Activated naive CD4-positive, alpha-beta T cell treated with anti-CD3 and anti-CD28 coated beads, Interleukin-2, amount 50 U/mL, for 24 hours (primary cell): ENCODE measurements at regions not wholly inside any gene's neighbourhood (a gene's known extent, or its start where the extent isn't known, plus 50 kb on each side); places are given as distances from the start of the nearest gene placed in this dataset.
"Not testable (repeated sequence)": the region's sequence is repeated elsewhere in the genome, so short reads cannot be mapped to it uniquely, and the experiment has no call there.

ENCODE experiments used
- H3K27ac Mint-ChIP-seq: one replicate; pipeline ENCODE4 v1.8.0; 2021; ENCODE audit warnings: mild to moderate bottlenecking, mixed read lengths
- H3K27me3 Mint-ChIP-seq: one replicate; pipeline ENCODE4 v1.8.0; 2021; ENCODE audit warnings: mixed read lengths
- H3K36me3 Mint-ChIP-seq: one replicate; pipeline ENCODE4 v1.8.0; 2021; ENCODE audit warnings: mixed read lengths
- H3K4me1 Mint-ChIP-seq: one replicate; pipeline ENCODE4 v1.8.0; 2021; ENCODE audit warnings: mixed read lengths
- H3K4me3 Mint-ChIP-seq: one replicate; pipeline ENCODE4 v1.8.0; 2021; ENCODE audit warnings: mild to moderate bottlenecking, mixed read lengths
- H3K9me3 Mint-ChIP-seq: one replicate; pipeline ENCODE4 v1.8.0; 2021; ENCODE audit warnings: mixed read lengths

DNA sequence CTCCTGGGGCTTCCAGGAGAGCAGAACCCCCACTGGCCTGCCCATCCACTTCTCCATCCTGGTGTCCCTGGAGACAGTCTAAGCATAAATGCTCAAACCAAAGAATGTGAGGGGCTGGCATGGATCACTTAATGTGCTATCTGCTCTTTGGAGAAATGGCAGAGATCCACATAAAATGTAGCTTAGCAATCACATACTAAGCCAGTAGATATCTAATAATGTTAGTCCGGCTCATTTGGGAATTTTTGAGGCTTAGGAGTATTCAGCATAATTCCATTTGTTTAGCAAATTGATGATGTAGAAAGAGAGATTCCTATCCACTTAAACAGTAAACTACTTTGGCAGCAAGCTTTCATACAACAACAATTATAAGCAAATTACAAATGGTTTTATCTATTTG, 90.7 kb downstream of the TENT5C start:
- no peaks in the 10 kb centered on the region for H3K4me1 Mint-ChIP-seq
- H3K27ac Mint-ChIP-seq: no peak overlapping the region
- H3K27me3 Mint-ChIP-seq: peaks cover 2% of the 10 kb centered on the region
- no peak overlapping the region for H3K4me3 Mint-ChIP-seq
- no peaks in the 10 kb centered on the region for H3K9me3 Mint-ChIP-seq
- no peaks in the 10 kb centered on the region for H3K36me3 Mint-ChIP-seq

DNA sequence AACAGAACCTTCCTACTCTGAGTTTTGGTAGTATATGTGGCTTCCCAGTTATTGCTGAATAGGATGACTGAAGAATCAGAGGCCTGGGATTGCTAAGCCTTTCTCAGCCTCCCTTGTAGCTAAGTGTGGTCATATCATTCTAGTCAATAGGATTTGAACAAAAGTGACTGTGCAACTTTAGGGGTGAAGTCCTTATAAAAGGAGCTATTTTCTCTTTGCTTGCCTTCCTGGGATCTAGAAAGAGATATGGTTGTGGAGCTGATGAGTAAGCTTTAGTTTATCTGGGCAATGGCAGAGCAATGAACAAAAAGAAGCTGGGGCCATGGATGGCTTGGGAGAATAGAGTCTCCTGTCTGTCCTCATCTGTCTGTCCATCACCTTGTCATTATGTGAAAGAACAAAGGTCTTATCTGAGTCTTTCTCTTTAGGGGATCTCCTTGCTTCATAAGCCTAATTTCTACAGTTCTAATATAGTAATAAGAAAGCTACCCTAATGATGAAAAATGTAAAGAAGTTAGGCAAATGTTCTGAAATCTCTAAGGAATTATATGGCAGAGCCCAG, 91.5 kb downstream of the TENT5C start:
- no peak overlapping the region for H3K4me3 Mint-ChIP-seq

DNA sequence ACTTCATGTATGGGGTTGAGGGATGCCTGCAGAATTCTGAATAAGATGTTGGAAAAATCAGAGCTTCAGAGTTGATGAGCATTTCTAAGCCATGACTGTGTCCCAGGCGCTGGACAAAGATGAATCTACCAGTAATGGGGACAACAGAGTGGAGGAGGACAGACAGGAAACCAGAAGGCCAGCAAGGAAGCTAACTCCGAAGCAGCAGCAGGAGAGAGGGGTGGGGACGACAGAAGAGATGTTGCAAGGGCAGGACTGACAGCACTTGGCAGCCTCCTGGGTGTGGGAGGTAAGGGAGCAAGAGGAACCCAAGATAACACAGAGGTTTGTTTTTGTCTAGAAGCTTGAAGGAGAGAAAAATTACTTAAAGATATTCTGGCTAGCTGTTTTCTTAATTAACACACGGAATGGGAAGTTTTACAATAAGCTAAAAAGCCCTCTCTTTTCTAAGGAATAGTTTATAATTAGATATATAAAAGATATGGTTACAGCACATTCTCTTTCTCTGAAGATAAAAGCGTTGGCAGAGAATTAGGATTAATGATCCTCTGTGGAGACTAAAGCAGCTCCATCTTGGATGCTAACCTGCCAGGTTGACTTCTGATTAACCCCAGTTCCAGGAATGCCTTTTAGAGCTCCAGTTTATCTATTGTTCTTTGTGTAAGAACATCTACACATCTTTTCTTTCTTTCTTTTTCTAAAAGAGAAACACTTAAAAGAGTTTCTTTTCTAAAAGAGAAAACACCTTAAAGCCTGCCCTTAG, 92.7 kb downstream of the TENT5C start:
- H3K27ac Mint-ChIP-seq: no peak overlapping the region
- no peaks in the 10 kb centered on the region for H3K36me3 Mint-ChIP-seq
- H3K27me3 Mint-ChIP-seq: peaks cover 2% of the 10 kb centered on the region
- H3K4me3 Mint-ChIP-seq: no peak overlapping the region
- no peaks in the 10 kb centered on the region for H3K9me3 Mint-ChIP-seq
- no peaks in the 10 kb centered on the region for H3K4me1 Mint-ChIP-seq

More for the DNA sequence above, 91.5 kb downstream of the TENT5C start:
- Mint-ChIP-seq H3K4me1 (no peaks in the 10 kb centered on the region), H3K27me3 (peaks cover 2% of the 10 kb centered on the region), H3K9me3 (no peaks in the 10 kb centered on the region), H3K36me3 (no peaks in the 10 kb centered on the region), H3K27ac (no peak overlapping the region)

DNA sequence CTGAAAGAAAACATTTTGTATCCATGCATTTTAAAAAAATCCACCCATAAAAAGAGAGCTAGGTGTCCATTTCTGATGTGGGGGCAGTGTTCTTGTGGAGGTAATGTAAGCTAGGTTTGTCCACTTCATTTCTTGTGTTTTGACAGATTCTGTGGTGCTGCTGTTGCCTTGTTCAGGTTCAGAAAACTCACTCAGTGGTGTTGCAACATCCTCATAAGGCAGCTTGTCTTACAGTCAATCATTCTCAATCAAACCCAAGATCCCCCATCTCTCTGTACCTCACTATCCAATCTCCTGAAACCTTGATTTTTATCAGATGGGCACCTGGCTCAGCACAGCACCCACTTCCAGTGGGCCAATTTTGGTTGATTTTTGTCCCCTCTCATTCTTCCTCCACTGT, 94.1 kb downstream of the TENT5C start:
- H3K4me3 Mint-ChIP-seq: no peak overlapping the region
- no peak overlapping the region for H3K27ac Mint-ChIP-seq
- H3K4me1 Mint-ChIP-seq: no peaks in the 10 kb centered on the region
- H3K9me3 Mint-ChIP-seq: no peaks in the 10 kb centered on the region
- H3K36me3 Mint-ChIP-seq: no peaks in the 10 kb centered on the region
- H3K27me3 Mint-ChIP-seq: peaks cover 2% of the 10 kb centered on the region

DNA sequence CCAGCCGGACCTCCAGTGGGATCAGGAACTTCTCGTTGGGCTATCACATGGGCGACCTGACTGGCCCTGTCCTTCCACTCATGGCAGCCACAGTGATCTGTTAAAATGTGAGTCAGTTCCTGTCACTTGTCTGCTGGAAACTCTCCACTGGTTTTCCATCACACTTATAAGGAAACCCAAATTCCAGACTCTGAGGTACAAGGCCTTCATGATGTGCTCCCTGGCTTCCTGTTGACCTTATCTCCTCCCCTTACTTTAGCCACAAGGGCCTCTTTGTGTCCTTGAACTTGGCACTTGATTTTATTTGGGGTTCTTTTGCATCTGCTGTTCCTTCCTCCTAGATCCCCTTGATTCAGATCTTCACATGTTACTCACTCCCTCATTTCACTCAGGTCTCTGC, 96.8 kb downstream of the TENT5C start:
- no peak overlapping the region for H3K4me3 Mint-ChIP-seq
- H3K27me3 Mint-ChIP-seq: peaks cover 1% of the 10 kb centered on the region
- no peaks in the 10 kb centered on the region for H3K4me1 Mint-ChIP-seq
- peaks cover 9% of the 10 kb centered on the region for H3K9me3 Mint-ChIP-seq
- no peak overlapping the region for H3K27ac Mint-ChIP-seq
- peaks cover 3% of the 10 kb centered on the region for H3K36me3 Mint-ChIP-seq

DNA sequence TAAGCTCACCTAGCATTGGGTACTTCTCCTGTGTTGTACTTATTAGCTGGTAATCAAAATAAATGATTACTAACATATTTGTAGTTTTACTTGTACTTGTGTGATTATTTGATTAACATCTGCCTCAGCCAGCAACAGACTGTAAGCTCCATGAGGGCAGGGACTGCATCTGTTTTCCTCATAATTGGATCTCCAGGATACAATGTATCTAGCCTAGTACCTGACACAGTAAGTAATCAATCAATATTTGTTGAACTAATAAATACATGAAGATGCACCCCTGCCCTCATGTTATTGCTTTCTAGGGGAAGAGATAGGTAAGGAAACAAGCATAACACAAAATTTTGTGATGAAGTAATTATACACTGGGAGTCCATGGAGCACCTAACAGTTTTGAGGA, 101.5 kb downstream of the TENT5C start:
- Mint-ChIP-seq H3K4me1 (no peaks in the 10 kb centered on the region), H3K36me3 (peaks cover 3% of the 10 kb centered on the region), H3K9me3 (peaks cover 9% of the 10 kb centered on the region), H3K27ac (no peak overlapping the region), H3K4me3 (no peak overlapping the region), H3K27me3 (peaks cover 1% of the 10 kb centered on the region)

DNA sequence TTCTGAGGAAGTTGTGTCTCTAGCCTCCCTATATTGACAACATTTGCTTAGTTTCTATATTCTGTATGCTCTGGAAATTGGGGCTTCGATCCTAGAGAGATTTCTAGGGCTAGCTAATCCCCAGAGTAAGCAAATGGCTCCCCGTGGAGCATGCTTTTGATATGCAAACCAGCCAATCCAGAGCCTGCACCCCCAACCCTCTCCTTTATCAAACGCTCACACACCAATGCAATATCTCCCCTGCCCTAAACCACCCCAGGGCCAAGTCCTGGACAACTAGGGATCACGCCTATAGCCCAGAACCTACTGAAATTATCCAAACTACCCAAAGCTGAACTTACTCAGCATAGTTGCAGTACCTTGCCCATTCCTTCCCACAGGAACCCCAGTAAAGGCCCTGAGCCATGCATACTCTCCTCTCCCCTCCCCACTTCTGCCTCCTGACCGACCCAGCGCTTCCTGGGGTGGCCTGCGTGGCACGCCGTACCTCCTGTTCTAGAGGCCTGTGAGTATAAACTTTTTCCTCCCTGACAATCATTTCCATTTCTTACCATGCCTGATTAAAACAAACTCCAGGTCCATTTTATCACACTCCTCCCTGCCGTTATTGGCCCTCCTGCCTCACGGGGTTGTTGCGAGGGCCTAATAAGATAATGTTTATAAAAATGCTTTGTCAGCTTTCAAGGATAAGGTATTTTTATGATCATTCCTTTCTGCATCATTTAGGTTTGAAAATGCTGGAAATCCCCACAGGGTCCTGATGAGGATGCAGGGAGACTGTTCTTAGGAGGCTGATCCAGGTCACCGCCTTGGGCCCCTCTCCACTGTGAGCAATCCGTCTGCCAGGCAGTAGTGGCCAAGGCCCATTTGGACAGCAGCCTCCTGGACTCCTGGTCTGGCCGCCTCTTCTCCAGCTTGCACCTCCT, 102.7 kb downstream of the TENT5C start:
- Mint-ChIP-seq H3K4me1 (no peaks in the 10 kb centered on the region), H3K27me3 (peaks cover 1% of the 10 kb centered on the region), H3K9me3 (peaks cover 9% of the 10 kb centered on the region), H3K27ac (no peak overlapping the region), H3K36me3 (peaks cover 3% of the 10 kb centered on the region), H3K4me3 (no peak overlapping the region)

DNA sequence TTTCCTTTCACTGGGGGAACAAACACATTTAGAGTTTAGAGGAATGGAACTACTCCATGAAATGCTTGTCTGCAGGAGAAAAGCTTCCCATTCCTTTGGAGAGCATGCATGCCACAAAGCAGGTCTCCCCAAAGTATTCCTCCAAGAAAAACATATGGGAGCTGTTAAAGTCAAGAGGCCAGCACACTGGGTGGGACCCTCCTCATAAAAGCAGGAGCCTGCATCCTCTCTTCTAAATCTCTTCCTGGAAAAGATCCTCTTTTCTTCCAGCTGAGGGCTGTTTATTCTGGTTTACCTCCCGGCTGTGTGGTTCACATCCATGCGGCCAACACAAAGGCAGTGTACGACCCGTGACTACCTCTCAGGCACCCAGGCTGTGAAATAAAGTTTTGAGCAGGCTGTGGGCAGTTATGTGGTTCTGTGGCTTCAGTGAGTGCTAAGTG, 103.4 kb downstream of the TENT5C start:
- peaks cover 1% of the 10 kb centered on the region for H3K27me3 Mint-ChIP-seq
- no peak overlapping the region for H3K27ac Mint-ChIP-seq
- peaks cover 3% of the 10 kb centered on the region for H3K36me3 Mint-ChIP-seq
- no peaks in the 10 kb centered on the region for H3K4me1 Mint-ChIP-seq
- H3K9me3 Mint-ChIP-seq: peaks cover 9% of the 10 kb centered on the region
- H3K4me3 Mint-ChIP-seq: no peak overlapping the region

DNA sequence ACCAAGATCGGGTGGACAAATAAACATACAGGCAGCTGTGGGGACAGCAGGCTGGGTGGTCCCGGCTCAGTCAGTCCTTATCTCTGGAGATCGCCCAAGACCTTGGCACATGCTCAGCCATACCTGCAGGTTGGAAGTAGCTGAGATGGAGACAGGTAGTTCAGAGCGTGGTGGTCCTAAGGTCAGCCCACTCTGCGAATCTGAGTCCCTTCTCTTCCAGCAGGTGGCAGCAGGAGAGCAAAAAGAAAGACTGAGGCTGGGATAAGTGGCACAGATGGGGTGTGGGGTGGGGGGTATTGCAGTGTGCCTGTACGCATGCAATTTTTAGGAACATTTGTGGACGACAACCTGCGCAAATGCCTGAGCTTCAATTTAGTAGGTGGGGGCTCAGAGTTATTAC, 104.9 kb downstream of the TENT5C start:
- Mint-ChIP-seq H3K27me3 (peaks cover 1% of the 10 kb centered on the region), H3K4me3 (no peak overlapping the region), H3K36me3 (peaks cover 3% of the 10 kb centered on the region), H3K9me3 (peaks cover 9% of the 10 kb centered on the region), H3K4me1 (no peaks in the 10 kb centered on the region), H3K27ac (no peak overlapping the region)

DNA sequence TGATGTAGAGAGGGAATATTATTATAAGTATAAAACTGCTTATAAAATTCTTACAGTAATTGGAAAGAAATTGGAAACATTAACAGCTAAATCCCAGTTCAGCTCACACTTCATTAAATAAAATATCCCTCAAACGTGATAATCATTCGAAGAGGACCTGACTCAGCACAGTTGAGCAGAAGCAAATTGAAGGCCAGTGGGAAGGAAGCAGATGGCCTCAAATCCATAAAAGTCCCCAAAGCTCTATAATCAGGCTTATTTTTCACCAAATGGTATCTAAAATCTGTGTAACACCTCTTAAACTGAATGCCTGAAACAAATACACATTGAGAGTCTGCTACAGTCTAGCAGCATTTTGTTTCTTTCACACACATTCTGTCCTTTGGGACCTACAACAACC, 106.8 kb downstream of the TENT5C start:
- H3K4me3 Mint-ChIP-seq: no peak overlapping the region
- no peaks in the 10 kb centered on the region for H3K27me3 Mint-ChIP-seq
- no peaks in the 10 kb centered on the region for H3K4me1 Mint-ChIP-seq
- H3K9me3 Mint-ChIP-seq: no peaks in the 10 kb centered on the region
- peaks cover 4% of the 10 kb centered on the region for H3K36me3 Mint-ChIP-seq
- H3K27ac Mint-ChIP-seq: no peak overlapping the region

DNA sequence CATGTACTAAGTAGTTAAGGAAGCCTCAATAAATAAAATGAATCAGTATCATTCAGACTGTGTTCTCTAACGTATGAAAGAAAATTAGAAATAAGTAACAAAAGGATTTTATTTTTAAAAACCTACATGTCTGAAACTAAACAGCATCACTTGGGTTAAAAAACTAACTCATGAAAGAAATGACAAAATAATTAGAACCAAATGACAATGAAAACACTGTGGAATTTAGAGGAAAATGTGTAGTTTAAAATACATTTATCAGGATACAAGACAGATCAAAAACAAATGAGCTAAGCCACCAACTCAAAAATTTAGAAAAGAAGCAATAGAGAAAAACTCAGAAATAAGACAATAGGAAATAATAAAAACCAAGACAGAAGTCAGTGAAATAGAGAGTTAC, 108.7 kb downstream of the TENT5C start:
- peaks cover 4% of the 10 kb centered on the region for H3K36me3 Mint-ChIP-seq
- no peak overlapping the region for H3K4me3 Mint-ChIP-seq
- H3K27me3 Mint-ChIP-seq: peaks cover 3% of the 10 kb centered on the region
- peaks cover 8% of the 10 kb centered on the region for H3K4me1 Mint-ChIP-seq
- H3K9me3 Mint-ChIP-seq: peaks cover 6% of the 10 kb centered on the region
- H3K27ac Mint-ChIP-seq: no peak overlapping the region

DNA sequence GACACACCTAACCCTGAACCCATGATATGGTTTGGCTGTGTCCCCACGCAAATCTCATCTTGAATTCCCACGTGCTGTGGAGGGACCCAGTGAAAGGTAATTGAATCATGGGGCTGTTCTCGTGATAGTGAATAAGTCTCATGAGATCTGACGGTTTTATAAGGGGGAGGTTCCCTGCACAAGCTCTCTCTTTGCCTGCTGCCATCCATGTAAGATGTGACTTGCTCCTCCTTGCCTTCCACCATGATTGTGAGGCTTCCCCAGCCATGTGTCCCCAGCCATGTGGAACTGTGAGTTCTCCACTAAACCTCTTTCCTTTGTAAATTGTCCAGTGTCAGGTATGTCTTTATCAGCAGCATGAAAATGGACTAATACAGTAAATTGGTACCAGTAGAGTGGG, 110.2 kb downstream of the TENT5C start:
- H3K27me3 Mint-ChIP-seq, H3K36me3 Mint-ChIP-seq, H3K4me3 Mint-ChIP-seq, H3K27ac Mint-ChIP-seq, H3K4me1 Mint-ChIP-seq: not testable (repeated sequence)
- H3K9me3 Mint-ChIP-seq: peaks cover 11% of the 10 kb centered on the region

DNA sequence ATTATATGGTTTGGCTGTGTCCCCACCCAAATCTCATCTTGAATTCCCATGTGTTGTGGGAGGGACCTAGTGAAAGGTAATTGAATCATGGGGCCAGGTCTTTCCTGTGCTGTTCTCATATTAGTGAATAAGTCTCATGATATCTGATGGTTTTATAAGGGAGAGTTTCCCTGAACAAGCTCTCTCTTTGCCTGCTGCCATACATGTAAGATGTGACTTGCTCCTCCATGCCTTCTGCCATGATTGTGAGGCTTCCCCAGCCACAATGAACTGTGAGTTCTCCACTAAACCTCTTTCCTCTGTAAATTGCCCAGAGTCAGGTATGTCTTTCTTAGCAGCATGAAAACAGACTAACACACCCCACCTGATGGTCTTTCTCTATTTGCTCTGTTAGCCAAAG, 112.1 kb downstream of the TENT5C start:
- not testable (repeated sequence) for H3K4me1 Mint-ChIP-seq, H3K27me3 Mint-ChIP-seq, H3K27ac Mint-ChIP-seq, H3K4me3 Mint-ChIP-seq, H3K36me3 Mint-ChIP-seq
- H3K9me3 Mint-ChIP-seq: peaks cover 11% of the 10 kb centered on the region

DNA sequence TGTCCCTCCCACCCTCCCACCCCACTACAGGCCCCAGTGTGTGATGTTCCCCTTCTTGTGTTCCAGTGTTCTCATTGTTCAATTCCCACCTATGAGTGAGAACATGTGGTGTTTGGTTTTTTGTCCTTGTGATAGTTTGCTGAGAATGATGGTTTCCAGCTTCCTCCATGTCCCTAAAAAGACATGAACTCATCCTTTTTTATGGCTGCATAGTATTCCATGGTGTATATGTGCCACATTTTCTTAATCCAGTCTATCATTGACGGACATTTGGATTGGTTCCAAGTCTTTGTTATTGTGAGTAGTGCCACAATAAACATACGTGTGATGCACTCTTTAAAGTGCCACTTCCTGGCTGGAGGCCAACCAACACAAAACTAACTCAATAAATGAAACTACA, 112.7 kb downstream of the TENT5C start:
- H3K4me3 Mint-ChIP-seq, H3K27ac Mint-ChIP-seq, H3K27me3 Mint-ChIP-seq, H3K4me1 Mint-ChIP-seq, H3K36me3 Mint-ChIP-seq: not testable (repeated sequence)
- peaks cover 11% of the 10 kb centered on the region for H3K9me3 Mint-ChIP-seq

DNA sequence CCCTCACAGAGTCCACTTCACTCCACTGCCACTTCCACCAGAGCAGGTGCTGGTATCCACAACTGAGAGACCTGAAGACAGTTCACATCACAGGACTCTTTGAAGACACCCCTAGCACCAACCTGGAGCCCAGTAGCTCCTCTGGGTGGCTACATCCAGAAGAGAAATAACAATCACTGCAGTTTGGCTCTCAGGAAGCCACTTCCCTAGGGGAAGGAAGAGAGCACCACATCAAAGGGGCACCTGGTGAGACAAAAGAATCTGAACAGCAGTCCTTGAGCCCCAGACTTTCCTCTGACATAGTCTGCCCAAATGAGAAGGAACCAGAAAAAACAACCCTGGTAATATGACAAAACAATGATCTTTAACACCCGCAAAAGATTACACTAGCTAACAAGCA, 113.2 kb downstream of the TENT5C start:
- H3K4me3 Mint-ChIP-seq: no peak overlapping the region
- peak overlapping the region; percentile 12 for H3K27ac Mint-ChIP-seq
- H3K27me3 Mint-ChIP-seq: peaks cover 3% of the 10 kb centered on the region
- peaks cover 8% of the 10 kb centered on the region for H3K4me1 Mint-ChIP-seq
- peaks cover 11% of the 10 kb centered on the region for H3K9me3 Mint-ChIP-seq
- H3K36me3 Mint-ChIP-seq: peaks cover 10% of the 10 kb centered on the region
